ENCODE measurements at regions not wholly inside any gene's neighbourhood (a gene's known extent, or its start where the extent isn't known, plus 50 kb on each side); places are given as distances from the start of the nearest gene placed in this dataset.
A peak's percentile ranks its signal among the peaks of the same experiment; 100 is the strongest.

DNA sequence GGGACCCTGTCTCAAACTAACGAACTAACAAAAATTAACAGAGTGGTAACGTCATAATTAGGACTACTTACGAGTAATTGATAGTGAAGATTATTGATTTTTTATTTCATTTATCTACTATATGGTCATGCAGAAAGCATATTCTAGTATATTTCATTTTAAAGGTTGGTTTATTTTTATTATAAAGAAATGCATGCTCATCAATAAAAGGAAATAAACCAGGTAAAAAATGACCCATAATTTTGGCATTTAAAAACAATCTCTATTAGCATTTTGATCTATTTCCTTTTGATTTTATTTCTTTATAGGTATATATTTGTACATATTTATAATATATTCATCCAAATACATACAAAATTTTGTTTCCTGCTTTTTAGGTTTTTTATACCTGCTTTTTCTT, 401.4 kb upstream of the ID4 start:
- Histone ChIP-seq H3K27me3 (ENCODE audit: insufficient read depth, low read depth, low read length) (no peaks in the 10 kb centered on the region), H3K79me2 (replicated peaks; ENCODE audit: insufficient read depth, low read length) (no peaks in the 10 kb centered on the region), H4K20me1 (ENCODE audit: insufficient read depth) (no peaks in the 10 kb centered on the region), H3K36me3 (ENCODE audit: insufficient read depth, low read length) (no peaks in the 10 kb centered on the region), H3K4me2 (ENCODE audit: low read length) (no peak overlapping the region), H3K9ac (ENCODE audit: low read length) (no peak overlapping the region), H2AFZ (ENCODE audit: low read depth, low read length) (no peak overlapping the region), H3K9me3 (ENCODE audit: low read length) (no peaks in the 10 kb centered on the region), H3K9me2 (ENCODE audit: insufficient read depth, low read length) (no peaks in the 10 kb centered on the region), H3K27ac (ENCODE audit: low read length) (no peak overlapping the region), H3K4me3 (ENCODE audit: low read length) (no peak overlapping the region), H3F3A (ENCODE audit: insufficient read depth, low read length, poor library complexity, severe bottlenecking) (no peaks in the 10 kb centered on the region)
- TF ChIP-seq, protein P1, sequence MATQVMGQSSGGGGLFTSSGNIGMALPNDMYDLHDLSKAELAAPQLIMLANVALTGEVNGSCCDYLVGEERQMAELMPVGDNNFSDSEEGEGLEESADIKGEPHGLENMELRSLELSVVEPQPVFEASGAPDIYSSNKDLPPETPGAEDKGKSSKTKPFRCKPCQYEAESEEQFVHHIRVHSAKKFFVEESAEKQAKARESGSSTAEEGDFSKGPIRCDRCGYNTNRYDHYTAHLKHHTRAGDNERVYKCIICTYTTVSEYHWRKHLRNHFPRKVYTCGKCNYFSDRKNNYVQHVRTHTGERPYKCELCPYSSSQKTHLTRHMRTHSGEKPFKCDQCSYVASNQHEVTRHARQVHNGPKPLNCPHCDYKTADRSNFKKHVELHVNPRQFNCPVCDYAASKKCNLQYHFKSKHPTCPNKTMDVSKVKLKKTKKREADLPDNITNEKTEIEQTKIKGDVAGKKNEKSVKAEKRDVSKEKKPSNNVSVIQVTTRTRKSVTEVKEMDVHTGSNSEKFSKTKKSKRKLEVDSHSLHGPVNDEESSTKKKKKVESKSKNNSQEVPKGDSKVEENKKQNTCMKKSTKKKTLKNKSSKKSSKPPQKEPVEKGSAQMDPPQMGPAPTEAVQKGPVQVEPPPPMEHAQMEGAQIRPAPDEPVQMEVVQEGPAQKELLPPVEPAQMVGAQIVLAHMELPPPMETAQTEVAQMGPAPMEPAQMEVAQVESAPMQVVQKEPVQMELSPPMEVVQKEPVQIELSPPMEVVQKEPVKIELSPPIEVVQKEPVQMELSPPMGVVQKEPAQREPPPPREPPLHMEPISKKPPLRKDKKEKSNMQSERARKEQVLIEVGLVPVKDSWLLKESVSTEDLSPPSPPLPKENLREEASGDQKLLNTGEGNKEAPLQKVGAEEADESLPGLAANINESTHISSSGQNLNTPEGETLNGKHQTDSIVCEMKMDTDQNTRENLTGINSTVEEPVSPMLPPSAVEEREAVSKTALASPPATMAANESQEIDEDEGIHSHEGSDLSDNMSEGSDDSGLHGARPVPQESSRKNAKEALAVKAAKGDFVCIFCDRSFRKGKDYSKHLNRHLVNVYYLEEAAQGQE (IDR thresholded peaks at IDR 0.05; ENCODE audit: borderline replicate concordance): no peak
- no peak for TF ChIP-seq SMC3 (conservative IDR thresholded peaks at IDR 0.05; ENCODE audit: poor library complexity)

DNA sequence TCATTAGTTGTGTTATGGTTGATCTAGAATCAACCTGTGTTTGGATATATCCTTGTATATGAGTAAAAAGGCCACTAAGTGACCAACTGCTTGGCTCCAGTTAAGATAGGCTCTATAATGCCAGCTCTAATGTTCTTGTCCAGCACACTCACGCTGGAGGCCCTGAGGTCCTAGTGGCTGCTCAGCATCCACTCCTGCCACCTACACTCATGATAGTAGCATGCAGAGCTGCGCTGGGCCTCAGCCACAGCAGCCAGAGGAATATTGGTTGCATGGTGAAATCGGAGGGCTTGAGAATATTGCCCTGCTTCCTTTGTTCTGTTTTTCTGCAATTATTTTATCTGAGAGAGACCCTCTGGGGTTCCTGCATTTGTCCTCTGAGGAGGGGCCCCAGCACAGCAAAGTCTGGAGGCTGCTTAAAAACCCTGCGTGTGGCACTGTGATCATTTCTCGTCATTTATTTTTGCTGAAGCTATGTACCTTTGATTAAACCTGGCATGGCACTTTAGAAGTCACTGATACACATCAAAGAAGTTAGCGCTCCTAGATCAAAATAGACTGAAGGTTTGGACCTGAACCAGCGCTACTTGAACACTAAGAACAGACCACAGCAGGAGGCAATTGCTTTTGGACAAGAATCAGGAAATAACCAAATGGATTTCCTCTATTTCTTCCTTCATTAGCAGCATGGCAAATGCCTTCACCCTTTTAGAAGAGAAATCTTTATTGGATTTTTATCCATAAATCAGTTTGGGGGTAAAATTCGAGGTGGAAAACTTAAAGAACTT, 398.4 kb upstream of the ID4 start:
- no peaks in the 10 kb centered on the region for H3K79me2 ChIP-seq (replicated peaks; ENCODE audit: insufficient read depth, low read length)
- H3F3A ChIP-seq (ENCODE audit: insufficient read depth, low read length, poor library complexity, severe bottlenecking): no peaks in the 10 kb centered on the region
- no peaks in the 10 kb centered on the region for H4K20me1 ChIP-seq (ENCODE audit: insufficient read depth)
- H3K4me2 ChIP-seq (ENCODE audit: low read length): no peak overlapping the region
- TF ChIP-seq MXI1 (conservative IDR thresholded peaks at IDR 0.05; ENCODE audit: poor library complexity, severe bottlenecking): no peak
- TF ChIP-seq EP300 (conservative IDR thresholded peaks at IDR 0.05; ENCODE audit: poor library complexity, severe bottlenecking): no peak
- TF ChIP-seq EZH2 (IDR thresholded peaks at IDR 0.05; ENCODE audit: borderline replicate concordance, insufficient read depth, low read length, poor library complexity, severe bottlenecking): no peak
- no peak for TF ChIP-seq RAD21 (conservative IDR thresholded peaks at IDR 0.05)
- TF ChIP-seq, protein P2, sequence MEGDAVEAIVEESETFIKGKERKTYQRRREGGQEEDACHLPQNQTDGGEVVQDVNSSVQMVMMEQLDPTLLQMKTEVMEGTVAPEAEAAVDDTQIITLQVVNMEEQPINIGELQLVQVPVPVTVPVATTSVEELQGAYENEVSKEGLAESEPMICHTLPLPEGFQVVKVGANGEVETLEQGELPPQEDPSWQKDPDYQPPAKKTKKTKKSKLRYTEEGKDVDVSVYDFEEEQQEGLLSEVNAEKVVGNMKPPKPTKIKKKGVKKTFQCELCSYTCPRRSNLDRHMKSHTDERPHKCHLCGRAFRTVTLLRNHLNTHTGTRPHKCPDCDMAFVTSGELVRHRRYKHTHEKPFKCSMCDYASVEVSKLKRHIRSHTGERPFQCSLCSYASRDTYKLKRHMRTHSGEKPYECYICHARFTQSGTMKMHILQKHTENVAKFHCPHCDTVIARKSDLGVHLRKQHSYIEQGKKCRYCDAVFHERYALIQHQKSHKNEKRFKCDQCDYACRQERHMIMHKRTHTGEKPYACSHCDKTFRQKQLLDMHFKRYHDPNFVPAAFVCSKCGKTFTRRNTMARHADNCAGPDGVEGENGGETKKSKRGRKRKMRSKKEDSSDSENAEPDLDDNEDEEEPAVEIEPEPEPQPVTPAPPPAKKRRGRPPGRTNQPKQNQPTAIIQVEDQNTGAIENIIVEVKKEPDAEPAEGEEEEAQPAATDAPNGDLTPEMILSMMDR (IDR thresholded peaks at IDR 0.05; ENCODE audit: poor library complexity, severe bottlenecking): no peak
- no peak overlapping the region for H3K27ac ChIP-seq (ENCODE audit: low read length)
- H3K36me3 ChIP-seq (ENCODE audit: insufficient read depth, low read length): no peaks in the 10 kb centered on the region
- no peak overlapping the region for H3K4me3 ChIP-seq (ENCODE audit: low read length)
- H2AFZ ChIP-seq (ENCODE audit: low read depth, low read length): peak overlapping the region; percentile 34
- no peaks in the 10 kb centered on the region for H3K9me3 ChIP-seq (ENCODE audit: low read length)
- no peak overlapping the region for H3K9ac ChIP-seq (ENCODE audit: low read length)
- H3K9me2 ChIP-seq (ENCODE audit: insufficient read depth, low read length): no peaks in the 10 kb centered on the region
- H3K27me3 ChIP-seq (ENCODE audit: insufficient read depth, low read depth, low read length): no peaks in the 10 kb centered on the region

DNA sequence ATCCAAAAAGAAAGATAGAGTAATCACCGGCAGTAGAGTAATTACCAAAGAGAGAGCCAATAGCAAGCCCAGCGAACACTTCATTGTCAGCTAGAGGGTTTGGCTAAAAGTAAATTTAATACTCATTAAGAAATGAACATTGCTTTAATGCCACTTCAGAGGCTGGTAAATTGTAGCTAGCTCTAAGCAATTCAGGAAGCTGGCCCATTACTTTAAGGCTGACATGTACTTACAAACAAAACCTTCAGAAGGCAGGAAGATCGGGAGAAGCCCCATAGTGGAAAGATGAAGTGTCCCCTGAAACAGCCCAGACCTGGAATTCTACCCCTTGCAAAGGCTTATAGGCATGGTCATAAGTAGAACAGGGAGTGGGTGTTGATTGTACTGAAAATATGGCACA, 396.6 kb upstream of the ID4 start:
- Histone ChIP-seq H3K4me3 (ENCODE audit: low read length) (no peak overlapping the region), H3K27me3 (ENCODE audit: insufficient read depth, low read depth, low read length) (no peaks in the 10 kb centered on the region), H2AFZ (ENCODE audit: low read depth, low read length) (no peak overlapping the region), H3F3A (ENCODE audit: insufficient read depth, low read length, poor library complexity, severe bottlenecking) (no peaks in the 10 kb centered on the region), H4K20me1 (ENCODE audit: insufficient read depth) (no peaks in the 10 kb centered on the region), H3K79me2 (replicated peaks; ENCODE audit: insufficient read depth, low read length) (no peaks in the 10 kb centered on the region), H3K4me2 (ENCODE audit: low read length) (no peak overlapping the region), H3K36me3 (ENCODE audit: insufficient read depth, low read length) (no peaks in the 10 kb centered on the region), H3K9me2 (ENCODE audit: insufficient read depth, low read length) (no peaks in the 10 kb centered on the region), H3K9ac (ENCODE audit: low read length) (no peak overlapping the region), H3K9me3 (ENCODE audit: low read length) (no peaks in the 10 kb centered on the region), H3K27ac (ENCODE audit: low read length) (no peak overlapping the region)
- TF ChIP-seq EZH2 (IDR thresholded peaks at IDR 0.05; ENCODE audit: borderline replicate concordance, insufficient read depth, low read length, poor library complexity, severe bottlenecking) (no peak), RAD21 (conservative IDR thresholded peaks at IDR 0.05) (no peak), TAF1 (IDR thresholded peaks at IDR 0.05; ENCODE audit: low read depth) (no peak), POLR2AphosphoS5 (IDR thresholded peaks at IDR 0.05) (no peak), SMC3 (conservative IDR thresholded peaks at IDR 0.05; ENCODE audit: poor library complexity) (no peak), MXI1 (conservative IDR thresholded peaks at IDR 0.05; ENCODE audit: poor library complexity, severe bottlenecking) (no peak), EP300 (conservative IDR thresholded peaks at IDR 0.05; ENCODE audit: poor library complexity, severe bottlenecking) (no peak)
- TF ChIP-seq, protein P2 (IDR thresholded peaks at IDR 0.05; ENCODE audit: poor library complexity, severe bottlenecking): no peak
- TF ChIP-seq, protein P1 (IDR thresholded peaks at IDR 0.05; ENCODE audit: borderline replicate concordance): no peak
